Spleen (tissue), 11 donors: ENCODE measurements at regions not wholly inside any gene's neighbourhood (a gene's known extent, or its start where the extent isn't known, plus 50 kb on each side); places are given as distances from the start of the nearest gene placed in this dataset.

Experiments
- DNase-seq: peaks from one replicate; pipeline ENCODE4 v3.0.0-alpha.2; 2020
- H3K27ac ChIP-seq, 8 donors: fragments of 200-600 bp; sonication (generic) in 7 of 8; 1 replicate in 4 of 8; 2 replicates in 4 of 8; pipeline versions ENCODE4 v1.5.0 to v1.8.0; 2016 to 2021; ENCODE audit warnings: inconsistent platforms in 4 of 8, mild to moderate bottlenecking in 4 of 8, moderate library complexity in 1 of 8
- H3K27me3 ChIP-seq, 7 donors: fragments of 200-600 bp; sonication (generic) in 6 of 7; replicated peaks in 1 of 7; 1 replicate in 4 of 7; 2 replicates in 3 of 7; pipeline versions ENCODE4 v1.5.0 to v1.8.0; 2016 to 2021; ENCODE audit warnings: inconsistent platforms in 3 of 7, mild to moderate bottlenecking in 1 of 7
- H3K36me3 ChIP-seq, 6 donors: fragments of 200-600 bp; sonication (generic) in 5 of 6; 1 replicate in 4 of 6; 2 replicates in 2 of 6; pipeline versions ENCODE4 v1.5.0 to v1.8.0; 2016 to 2021; ENCODE audit warnings: inconsistent platforms in 2 of 6
- H3K4me1 ChIP-seq, 6 donors: fragments of 200-600 bp; sonication (generic) in 5 of 6; 1 replicate in 3 of 6; 2 replicates in 3 of 6; pipeline versions ENCODE4 v1.5.0 to v1.8.0; 2016 to 2021; ENCODE audit warnings: inconsistent platforms in 3 of 6
- H3K4me3 ChIP-seq, 8 donors: fragments of 200-600 bp; sonication (generic) in 7 of 8; 1 replicate in 4 of 8; 2 replicates in 4 of 8; pipeline versions ENCODE4 v1.5.0 to v1.8.0; 2016 to 2021; ENCODE audit warnings: inconsistent platforms in 4 of 8, mild to moderate bottlenecking in 4 of 8, moderate library complexity in 2 of 8
- H3K9me3 ChIP-seq, 8 donors: fragments of 200-600 bp; sonication (generic) in 7 of 8; 1 replicate in 4 of 8; 2 replicates in 4 of 8; pipeline versions ENCODE4 v1.5.0 to v1.8.0; 2016 to 2021; ENCODE audit warnings: inconsistent platforms in 4 of 8
- POLR2A ChIP-seq, 3 donors: fragments of 450-650 bp; IDR thresholded peaks; one replicate each; pipeline ENCODE4 v1.5.1; 2017; ENCODE audit warnings: antibody characterized with exemption in 3 of 3, mild to moderate bottlenecking in 1 of 3
- POLR2AphosphoS5 ChIP-seq, 3 donors: sonication (generic); formaldehyde crosslinking; IDR thresholded peaks; one replicate each; pipeline ENCODE4 v1.5.1; 2017; ENCODE audit warnings: antibody characterized with exemption in 3 of 3
- WGBS, 5 donors: extraction: QIAGEN DNeasy Blood & Tissue Kit in 3 of 5; methylation state at CpG; one replicate each; pipeline versions ENCODE4 v1.1.5 to v1.1.7; 2013 to 2018; 5-methylcytosine and 5-hydroxymethylcytosine counted together
- intact Hi-C: fragments of 100-400 bp; cut with DNase I; formaldehyde crosslinking; loops from one replicate; pipeline ENCODE4 v1.15.0; 2023; ENCODE audit warnings: low total_unique reads
- TF ChIP-seq, protein P1 (sequence below), 11 experiments: fragments of 200-600 bp in 7 of 11; fragments of 450-650 bp in 4 of 11; sonication (generic) in 4 of 11; IDR thresholded peaks in 8 of 11; conservative IDR thresholded peaks in 3 of 11; 1 replicate in 7 of 11; 2 replicates in 4 of 11; pipeline versions ENCODE4 v1.4.0 to v1.8.0; 2016 to 2021; ENCODE audit warnings: antibody characterized with exemption in 11 of 11, inconsistent platforms in 4 of 11, mild to moderate bottlenecking in 1 of 11
- donor health status: healthy with polysubstance abuse.
- donor health status: DM: no; HTN: no; CAD: no; lungs with moderate emphysema.
- donor health status: DM: no; HTN: no; CAD: no.
- donor health status: Bipolar disorder and iron deficiency.
- donor health status: healthy.
- donor health status: DM: no; HTN: no; CAD: no.
- donor health status: DM: yes; HTN: yes; CAD: no.

DNA sequence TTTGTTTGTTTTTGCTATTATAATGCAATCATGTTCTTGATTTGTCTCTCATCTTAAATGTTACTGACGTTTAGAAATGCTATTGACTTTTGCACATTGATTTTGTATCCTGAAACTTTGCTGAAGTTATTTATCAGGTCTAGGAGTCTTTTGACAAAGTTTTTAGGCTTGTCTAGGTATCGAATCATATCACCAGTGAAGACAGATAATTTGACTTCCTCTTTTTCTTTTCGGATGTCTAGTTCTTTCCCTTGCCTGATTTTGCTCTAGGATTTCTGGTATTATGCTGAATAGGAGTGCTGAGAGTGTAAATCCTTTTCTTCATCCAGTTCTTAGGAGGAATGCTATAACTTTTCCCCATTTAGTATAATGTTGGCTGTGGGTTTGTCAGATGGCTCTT, 719.7 kb upstream of the BCHE start:
- Histone ChIP-seq H3K27ac (no peak overlapping the region), H3K4me3 (no peak overlapping the region), H3K9me3 (peaks cover 0 to 21% (median 6%) of the 10 kb centered on the region in 8 donors), H3K4me1 (no peaks in the 10 kb centered on the region), H3K27me3 (no peaks in the 10 kb centered on the region), H3K36me3 (no peaks in the 10 kb centered on the region)
- intact Hi-C loops: no loop called here
- 53 to 71% (median 69%) methylated on average over 3 of the region's 3 CpGs for WGBS, 5 donors
- TF ChIP-seq POLR2AphosphoS5 (IDR thresholded peaks at IDR 0.05): no peak
- no peak for TF ChIP-seq POLR2A (IDR thresholded peaks at IDR 0.05)
- TF ChIP-seq, protein P1, sequence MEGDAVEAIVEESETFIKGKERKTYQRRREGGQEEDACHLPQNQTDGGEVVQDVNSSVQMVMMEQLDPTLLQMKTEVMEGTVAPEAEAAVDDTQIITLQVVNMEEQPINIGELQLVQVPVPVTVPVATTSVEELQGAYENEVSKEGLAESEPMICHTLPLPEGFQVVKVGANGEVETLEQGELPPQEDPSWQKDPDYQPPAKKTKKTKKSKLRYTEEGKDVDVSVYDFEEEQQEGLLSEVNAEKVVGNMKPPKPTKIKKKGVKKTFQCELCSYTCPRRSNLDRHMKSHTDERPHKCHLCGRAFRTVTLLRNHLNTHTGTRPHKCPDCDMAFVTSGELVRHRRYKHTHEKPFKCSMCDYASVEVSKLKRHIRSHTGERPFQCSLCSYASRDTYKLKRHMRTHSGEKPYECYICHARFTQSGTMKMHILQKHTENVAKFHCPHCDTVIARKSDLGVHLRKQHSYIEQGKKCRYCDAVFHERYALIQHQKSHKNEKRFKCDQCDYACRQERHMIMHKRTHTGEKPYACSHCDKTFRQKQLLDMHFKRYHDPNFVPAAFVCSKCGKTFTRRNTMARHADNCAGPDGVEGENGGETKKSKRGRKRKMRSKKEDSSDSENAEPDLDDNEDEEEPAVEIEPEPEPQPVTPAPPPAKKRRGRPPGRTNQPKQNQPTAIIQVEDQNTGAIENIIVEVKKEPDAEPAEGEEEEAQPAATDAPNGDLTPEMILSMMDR (IDR thresholded peaks at IDR 0.05 in 8 of 11, conservative IDR thresholded peaks at IDR 0.05 in 3 of 11): no peak
- DNase-seq: no peak

DNA sequence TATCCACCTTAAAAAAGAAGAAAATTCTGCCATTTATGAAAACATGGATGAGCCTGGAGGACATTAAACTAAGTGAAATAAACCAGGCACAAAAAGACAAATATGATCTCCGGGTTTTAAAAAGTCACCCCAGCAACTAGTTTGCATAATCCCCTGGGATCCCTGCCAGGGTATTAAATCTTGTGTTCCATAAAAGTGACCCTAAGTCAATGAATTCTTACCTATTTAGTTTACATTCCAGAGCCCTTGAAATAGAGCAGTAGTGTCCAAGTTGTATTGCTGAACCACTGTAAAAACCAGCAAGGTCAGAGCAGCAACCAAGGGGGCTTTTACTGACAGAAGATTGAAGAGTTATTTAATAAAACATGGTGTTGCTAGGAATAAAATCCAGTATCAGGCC, 716.8 kb upstream of the BCHE start:
- H3K9me3 ChIP-seq: peaks cover 0 to 7% (median 2%) of the 10 kb centered on the region in 8 donors
- H3K4me1 ChIP-seq: no peaks in the 10 kb centered on the region
- H3K4me3 ChIP-seq: no peak overlapping the region
- no peaks in the 10 kb centered on the region for H3K36me3 ChIP-seq
- 38 to 84% (median 65%) methylated on average over 1 of the region's 1 CpG for WGBS, 5 donors
- DNase-seq: no peak
- intact Hi-C loops: no loop called here
- no peak overlapping the region for H3K27ac ChIP-seq
- no peak for TF ChIP-seq POLR2AphosphoS5 (IDR thresholded peaks at IDR 0.05)
- no peak for TF ChIP-seq POLR2A (IDR thresholded peaks at IDR 0.05)
- TF ChIP-seq, protein P1 (IDR thresholded peaks at IDR 0.05 in 8 of 11, conservative IDR thresholded peaks at IDR 0.05 in 3 of 11): no peak
- H3K27me3 ChIP-seq: no peaks in the 10 kb centered on the region

- H3K4me3 ChIP-seq: no peak overlapping the region
- intact Hi-C loops: no loop called here
- 70 to 91% (median 80%) methylated on average over 2 of the region's 2 CpGs for WGBS, 5 donors
Measured at GRCh38 chr3:166533740-166534139, 696.5 kb upstream of the BCHE start.

DNA sequence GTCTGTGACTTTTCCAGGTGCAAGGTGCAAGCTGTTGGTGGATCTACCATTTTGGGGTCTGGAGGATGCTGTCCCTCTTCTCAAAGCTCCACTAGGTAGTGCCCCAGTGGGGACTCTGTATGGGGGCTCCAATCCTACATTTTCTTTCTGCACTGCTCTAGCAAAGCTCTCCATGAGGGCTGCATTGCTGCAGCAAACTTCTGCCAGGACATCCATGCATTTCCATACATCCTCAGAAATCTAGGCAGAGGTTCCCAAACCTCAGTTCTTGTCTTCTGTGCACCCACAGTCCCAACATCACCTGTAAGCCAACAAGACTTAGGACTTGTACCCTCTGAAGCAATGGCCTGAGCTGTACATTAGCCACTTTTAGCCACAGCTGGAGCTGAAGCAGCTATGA, 694.5 kb upstream of the BCHE start:
- Histone ChIP-seq H3K9me3 (peaks cover 0 to 33% (median 28%) of the 10 kb centered on the region in 8 donors), H3K36me3 (no peaks in the 10 kb centered on the region), H3K4me3 (no peak overlapping the region), H3K27ac (no peak overlapping the region), H3K27me3 (no peaks in the 10 kb centered on the region), H3K4me1 (no peaks in the 10 kb centered on the region)
- intact Hi-C loops: no loop called here
- TF ChIP-seq, protein P1 (IDR thresholded peaks at IDR 0.05 in 8 of 11, conservative IDR thresholded peaks at IDR 0.05 in 3 of 11): no peak
- TF ChIP-seq POLR2A (IDR thresholded peaks at IDR 0.05) (no peak), POLR2AphosphoS5 (IDR thresholded peaks at IDR 0.05) (no peak)
- DNase-seq: no peak

More at GRCh38 chr3:166533740-166534139, 696.5 kb upstream of the BCHE start:
- Histone ChIP-seq H3K4me1 (no peaks in the 10 kb centered on the region), H3K27ac (no peak overlapping the region), H3K9me3 (peaks cover 0 to 39% (median 28%) of the 10 kb centered on the region in 8 donors), H3K27me3 (no peaks in the 10 kb centered on the region), H3K36me3 (no peaks in the 10 kb centered on the region)
- TF ChIP-seq POLR2A (IDR thresholded peaks at IDR 0.05): no peak
- TF ChIP-seq POLR2AphosphoS5 (IDR thresholded peaks at IDR 0.05): no peak
- TF ChIP-seq, protein P1 (IDR thresholded peaks at IDR 0.05 in 8 of 11, conservative IDR thresholded peaks at IDR 0.05 in 3 of 11): no peak
- no peak for DNase-seq
